KG1 (cell line): ENCODE measurements at regions not wholly inside any gene's neighbourhood (a gene's known extent, or its start where the extent isn't known, plus 50 kb on each side); places are given as distances from the start of the nearest gene placed in this dataset.

Source experiments
- DNase-seq: peaks from one replicate; lab custom pipeline; 2025; lab: John Stamatoyannopoulos, UW

- DNase-seq: peak; percentile 55
Observed at GRCh38 chr16:66315210-66315825, 51.2 kb upstream of the CDH5 start.

- DNase-seq: no peak
Observed at GRCh38 chr16:66311306-66311705, 55.2 kb upstream of the CDH5 start.

- DNase-seq: no peak
Observed at GRCh38 chr16:66309215-66309807, 57.2 kb upstream of the CDH5 start.

DNA sequence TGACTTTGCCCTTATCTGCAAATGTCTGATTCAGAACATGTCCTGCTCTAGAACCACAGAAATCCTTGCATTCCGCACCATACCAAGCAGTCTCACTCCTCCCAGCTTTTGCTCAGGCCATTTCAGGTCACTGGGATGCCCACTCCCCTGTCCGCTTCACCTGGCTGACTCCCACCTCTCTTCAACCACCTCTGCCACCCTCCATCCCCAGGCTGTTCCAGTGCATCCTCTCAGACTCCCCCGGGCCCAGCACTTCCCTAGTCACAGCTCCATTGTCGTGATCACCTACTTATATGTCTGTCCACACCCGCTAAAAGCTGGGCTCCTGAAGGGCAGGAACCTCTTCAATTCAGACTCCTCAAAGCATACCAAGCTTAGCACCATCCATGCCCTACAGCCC is 58.4 kb upstream of the CDH5 start:
- DNase-seq: no peak

GRCh38 chr16:66306366-66307150 is 59.9 kb upstream of the CDH5 start:
- no peak for DNase-seq

GRCh38 chr16:66304961-66305360 is 61.5 kb upstream of the CDH5 start:
- DNase-seq: no peak

- no peak for DNase-seq
Observed at GRCh38 chr16:66304151-66304550, 62.3 kb upstream of the CDH5 start.

DNA sequence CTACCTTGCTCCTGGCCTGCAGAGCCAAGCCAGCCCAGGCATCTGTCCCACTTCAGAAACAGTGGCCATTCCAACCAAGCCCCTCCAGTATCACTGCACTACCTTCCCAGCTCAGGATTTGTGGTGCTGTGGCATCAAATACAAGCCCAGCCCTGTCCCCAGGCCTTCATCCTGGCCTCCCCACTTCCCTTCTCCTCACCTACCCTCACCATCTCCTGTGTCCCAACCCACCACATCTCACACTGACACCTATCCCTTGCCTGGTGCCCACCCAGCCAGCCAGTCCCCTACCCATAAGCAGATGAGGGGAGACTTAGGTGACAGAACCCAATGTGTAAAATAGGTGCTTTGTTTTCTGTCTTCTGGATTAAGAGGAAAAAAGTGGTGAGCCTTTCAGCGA is 66.0 kb upstream of the CDH5 start:
- DNase-seq: no peak

GRCh38 chr16:66300037-66300436 is 66.5 kb upstream of the CDH5 start:
- DNase-seq: no peak

DNA sequence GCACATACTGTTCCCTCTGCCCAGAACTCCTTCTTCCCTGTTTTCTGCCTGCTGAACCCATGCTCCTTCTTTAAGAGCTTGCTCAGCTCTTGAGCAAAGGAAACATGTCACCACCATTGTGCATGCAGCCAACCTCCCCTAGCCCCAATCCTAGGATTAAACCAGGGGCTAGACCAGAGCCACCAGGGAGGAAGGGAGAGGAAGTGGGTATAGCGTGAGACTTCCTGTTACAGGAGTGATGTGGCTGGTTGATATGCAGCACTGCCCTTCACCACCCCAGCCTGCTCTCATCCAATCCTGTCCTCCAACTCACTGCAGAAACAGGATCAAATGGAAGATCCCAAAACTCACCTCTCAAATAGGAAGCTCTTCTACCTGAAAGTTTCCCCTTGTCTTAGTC is 67.1 kb upstream of the CDH5 start:
- DNase-seq: no peak

DNA sequence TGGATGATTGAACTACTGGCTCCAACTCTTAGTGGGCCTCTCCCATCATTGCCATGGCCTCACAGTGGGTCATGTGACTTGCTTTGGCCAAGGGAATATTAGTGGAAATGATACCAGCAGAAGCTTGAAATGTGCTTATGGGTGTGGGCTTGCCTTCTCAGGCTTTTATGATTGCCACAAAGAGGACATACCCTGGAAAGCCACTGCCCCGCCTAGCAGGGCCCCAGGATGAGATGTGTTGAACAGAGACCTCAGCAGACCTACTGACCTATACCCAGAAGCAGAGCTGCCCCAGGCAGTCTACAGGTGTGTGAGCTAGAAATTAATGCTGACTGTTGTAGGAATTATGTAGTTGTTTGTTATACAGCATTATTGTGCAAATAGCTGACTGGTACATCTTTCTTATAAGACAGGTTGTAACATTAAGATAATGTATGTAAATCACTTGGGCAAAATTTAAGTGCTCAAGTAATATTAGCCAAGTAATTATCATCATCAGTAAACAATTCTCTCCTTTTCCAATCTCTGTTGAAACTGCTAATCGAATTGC is 67.8 kb upstream of the CDH5 start:
- DNase-seq: no peak

DNA sequence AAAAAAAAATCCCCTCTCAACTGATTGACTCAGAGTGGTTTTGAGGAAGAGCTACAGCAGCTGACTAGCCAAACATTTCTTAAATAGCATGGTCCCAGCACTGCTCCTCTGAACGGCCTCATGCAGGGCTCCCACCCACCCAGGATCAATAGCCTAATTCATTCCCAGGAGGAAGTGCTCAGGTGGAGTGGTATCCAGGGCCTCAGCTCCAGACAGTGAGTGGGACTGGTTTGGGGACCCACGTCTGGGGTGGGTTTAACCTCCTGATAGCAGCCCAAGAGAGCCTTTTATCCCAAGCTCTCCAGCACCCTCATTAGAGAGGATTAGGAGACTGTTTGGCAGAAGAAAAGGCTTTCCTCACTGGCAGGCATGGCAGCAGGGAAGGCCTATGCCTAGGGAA is 68.5 kb upstream of the CDH5 start:
- no peak for DNase-seq

DNA sequence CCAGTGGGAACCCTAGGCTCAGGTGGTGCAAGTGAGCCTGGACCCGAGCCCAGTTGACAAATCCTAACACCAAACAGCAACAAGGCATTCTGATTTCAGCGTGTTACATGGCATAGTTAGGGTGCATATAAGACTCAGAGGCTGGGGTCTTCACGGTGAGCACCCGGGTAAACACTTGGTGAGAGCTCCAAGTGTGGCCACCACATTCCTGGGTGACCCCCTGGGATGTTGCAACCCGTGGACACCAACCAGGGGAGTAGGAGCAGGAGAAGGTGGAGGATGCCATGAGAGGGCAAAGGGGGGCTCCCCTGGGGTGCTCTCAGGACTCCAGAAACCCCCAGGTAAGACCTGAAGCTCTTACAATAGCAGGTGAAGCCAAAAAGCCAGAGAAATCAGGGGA is 69.9 kb upstream of the CDH5 start:
- DNase-seq: no peak

GRCh38 chr16:66295761-66296546 is 70.5 kb upstream of the CDH5 start:
- DNase-seq: no peak

DNA sequence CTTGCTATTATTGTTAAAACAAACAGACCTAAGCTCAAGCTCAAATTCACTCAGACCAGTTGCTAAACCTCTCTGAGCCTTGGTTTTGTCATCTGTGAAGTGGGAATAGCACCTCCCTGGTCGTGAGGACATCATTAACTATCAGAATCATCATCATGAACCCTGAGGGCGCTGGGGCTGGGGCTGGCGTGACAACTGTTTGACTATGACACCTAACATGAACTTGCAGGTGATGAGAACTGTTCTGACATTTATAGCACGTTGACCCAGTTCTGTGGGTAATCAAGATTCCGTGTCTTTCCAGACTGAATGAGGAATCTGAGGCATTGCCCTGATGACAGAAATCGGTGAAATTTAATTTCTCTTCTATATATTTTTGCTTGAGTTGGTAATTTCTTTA is 71.3 kb upstream of the CDH5 start:
- no peak for DNase-seq

GRCh38 chr16:66294507-66294906 is 72.0 kb upstream of the CDH5 start:
- no peak for DNase-seq

- no peak for DNase-seq
Observed at GRCh38 chr16:66293932-66294331, 72.6 kb upstream of the CDH5 start.

DNA sequence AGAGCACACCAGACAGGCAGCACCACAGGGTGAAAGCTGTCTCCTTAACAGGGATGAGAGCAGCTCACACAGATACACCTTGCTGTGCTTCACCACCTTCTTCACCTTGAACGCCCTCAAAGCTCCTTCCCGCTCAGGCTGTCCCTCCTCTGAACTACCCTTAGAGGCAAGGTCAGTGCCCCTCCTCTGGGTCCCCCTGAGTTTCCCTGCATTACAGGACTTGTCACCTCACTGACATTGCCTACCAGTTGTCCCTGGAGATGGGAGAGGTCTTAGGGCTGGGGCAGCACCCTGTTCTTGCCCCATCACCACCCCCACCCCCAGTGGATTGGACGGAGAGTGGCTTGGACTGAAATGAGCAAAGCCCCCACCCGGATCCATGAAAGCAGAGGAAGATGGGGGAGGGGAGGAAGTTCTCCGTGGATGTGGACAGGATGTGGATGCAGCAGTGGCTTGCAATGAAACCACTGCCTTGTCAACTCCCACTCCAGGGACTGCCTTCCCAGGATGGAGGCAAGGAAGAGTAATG is 73.2 kb upstream of the CDH5 start:
- DNase-seq: no peak

- DNase-seq: no peak
Observed at GRCh38 chr16:66292241-66292935, 74.1 kb upstream of the CDH5 start.

- DNase-seq: no peak
Observed at GRCh38 chr16:66291833-66292232, 74.7 kb upstream of the CDH5 start.

DNA sequence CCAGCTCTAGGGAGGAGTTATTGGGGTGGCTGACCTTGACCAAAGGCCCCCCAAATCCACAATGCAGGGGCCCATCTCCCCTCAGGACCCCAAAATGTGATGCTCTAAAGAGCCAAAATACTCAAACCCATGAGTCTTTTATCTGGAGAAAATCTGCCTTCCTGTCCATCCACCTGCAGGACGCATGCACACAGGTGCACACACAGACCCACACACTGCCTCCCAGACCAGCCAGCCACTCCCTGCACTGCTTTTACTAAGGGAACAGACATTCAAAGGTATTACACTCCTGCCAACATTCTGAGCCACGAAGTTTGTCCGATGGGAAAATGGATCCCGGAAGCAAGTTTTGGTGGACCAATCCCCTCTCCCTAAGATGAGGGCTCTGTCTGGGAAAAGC is 76.1 kb upstream of the CDH5 start:
- DNase-seq: no peak

- DNase-seq: no peak
Observed at GRCh38 chr16:66289986-66290385, 76.5 kb upstream of the CDH5 start.
